GM12875 (cell line): ENCODE measurements at regions not wholly inside any gene's neighbourhood (a gene's known extent, or its start where the extent isn't known, plus 50 kb on each side); places are given as distances from the start of the nearest gene placed in this dataset.

ENCODE experiments used
- H3K4me3 ChIP-seq: one replicate; pipeline ENCODE4 v1.5.1; 2011; ENCODE audit warnings: low read depth, low read length, control low read depth
- CTCF ChIP-seq: IDR thresholded peaks from 2 replicates; pipeline ENCODE4 v1.5.1; 2011; ENCODE audit warnings: low read depth, mild to moderate bottlenecking, control low read depth, inconsistent platforms, low read length, moderate library complexity, borderline replicate concordance; ENCODE audit not compliant: insufficient read depth

DNA sequence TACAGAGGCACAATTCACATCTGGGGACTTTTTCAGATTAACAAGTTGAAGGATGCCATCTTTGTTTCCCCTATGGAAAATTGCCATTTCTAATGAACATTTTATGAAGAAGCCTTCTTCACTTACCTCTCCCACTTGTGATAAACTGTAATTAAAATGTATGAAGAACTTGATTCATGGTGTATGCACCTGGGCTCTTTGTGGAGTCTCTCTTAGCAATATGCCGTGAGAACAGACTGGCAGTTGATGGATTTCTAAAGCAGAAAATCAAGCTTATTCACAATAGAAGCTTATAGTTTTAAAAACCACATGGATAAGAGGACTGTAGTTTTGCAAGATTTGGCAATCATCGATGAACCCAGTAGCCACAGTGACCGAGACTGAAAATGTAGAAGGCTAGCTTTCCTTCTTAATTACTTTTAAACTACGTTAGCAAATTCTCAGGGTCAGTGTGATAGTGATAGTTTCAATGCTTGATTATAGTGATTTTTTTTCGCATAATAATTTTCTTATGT lies 270.6 kb downstream of the PRL start:
- TF ChIP-seq CTCF = no peak
- H3K4me3 ChIP-seq = no peak overlapping the region

GRCh38 chr6:22027040-22027725 lies 269.7 kb downstream of the PRL start:
- no peak for TF ChIP-seq CTCF
- no peak overlapping the region for H3K4me3 ChIP-seq

DNA sequence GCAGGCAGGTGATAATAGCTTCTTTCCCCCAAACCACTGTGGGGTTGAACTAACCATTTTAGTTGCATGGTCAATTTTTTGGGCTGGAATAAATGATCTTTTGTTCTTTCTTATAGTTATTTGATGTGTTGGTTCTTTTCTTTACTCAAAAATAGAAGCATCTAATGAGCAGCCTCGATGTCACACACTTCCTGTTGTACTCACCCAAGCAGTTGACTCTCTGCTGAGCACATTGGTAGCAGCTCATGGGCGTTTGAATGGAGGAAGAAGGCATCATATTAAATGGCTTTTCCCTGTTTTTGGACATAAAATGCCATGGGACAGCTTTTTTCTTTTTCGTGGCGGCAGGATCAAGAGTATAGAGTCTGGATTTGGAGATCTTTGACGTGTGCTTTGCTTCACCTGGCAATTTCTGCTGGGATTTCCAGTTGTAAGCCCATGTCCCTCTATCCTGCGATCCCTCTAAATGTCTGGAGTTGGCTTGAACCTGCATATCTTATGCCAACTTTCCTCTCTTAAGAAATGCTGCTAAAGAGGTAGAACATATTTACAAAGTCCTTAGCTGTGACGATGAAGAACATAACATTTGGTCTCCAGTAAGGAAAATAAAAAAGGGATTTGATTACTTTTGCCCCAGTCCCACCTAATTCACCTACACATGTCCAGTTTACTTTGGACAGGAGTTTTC lies 268.3 kb downstream of the PRL start:
- H3K4me3 ChIP-seq = no peak overlapping the region
- no peak for TF ChIP-seq CTCF

DNA sequence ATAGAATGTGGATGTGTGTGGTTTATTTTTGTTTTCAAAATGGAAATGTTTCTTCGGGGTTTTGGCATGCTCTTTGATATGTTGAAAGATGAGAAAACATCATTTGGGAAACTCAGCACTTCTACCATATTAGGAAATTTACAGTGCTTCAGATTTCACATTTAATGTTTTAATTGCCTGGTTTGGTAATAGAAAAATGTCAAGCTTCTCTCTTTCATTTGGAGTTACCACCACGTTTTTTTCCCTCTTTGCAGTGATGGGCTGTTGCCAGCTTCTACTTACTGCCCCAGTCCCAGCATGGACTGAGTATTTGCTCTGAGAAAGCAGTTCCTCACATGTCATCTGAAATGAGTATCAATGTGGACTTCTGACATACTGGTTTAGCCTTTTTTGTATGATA lies 267.7 kb downstream of the PRL start:
- H3K4me3 ChIP-seq = no peak overlapping the region
- no peak for TF ChIP-seq CTCF

DNA sequence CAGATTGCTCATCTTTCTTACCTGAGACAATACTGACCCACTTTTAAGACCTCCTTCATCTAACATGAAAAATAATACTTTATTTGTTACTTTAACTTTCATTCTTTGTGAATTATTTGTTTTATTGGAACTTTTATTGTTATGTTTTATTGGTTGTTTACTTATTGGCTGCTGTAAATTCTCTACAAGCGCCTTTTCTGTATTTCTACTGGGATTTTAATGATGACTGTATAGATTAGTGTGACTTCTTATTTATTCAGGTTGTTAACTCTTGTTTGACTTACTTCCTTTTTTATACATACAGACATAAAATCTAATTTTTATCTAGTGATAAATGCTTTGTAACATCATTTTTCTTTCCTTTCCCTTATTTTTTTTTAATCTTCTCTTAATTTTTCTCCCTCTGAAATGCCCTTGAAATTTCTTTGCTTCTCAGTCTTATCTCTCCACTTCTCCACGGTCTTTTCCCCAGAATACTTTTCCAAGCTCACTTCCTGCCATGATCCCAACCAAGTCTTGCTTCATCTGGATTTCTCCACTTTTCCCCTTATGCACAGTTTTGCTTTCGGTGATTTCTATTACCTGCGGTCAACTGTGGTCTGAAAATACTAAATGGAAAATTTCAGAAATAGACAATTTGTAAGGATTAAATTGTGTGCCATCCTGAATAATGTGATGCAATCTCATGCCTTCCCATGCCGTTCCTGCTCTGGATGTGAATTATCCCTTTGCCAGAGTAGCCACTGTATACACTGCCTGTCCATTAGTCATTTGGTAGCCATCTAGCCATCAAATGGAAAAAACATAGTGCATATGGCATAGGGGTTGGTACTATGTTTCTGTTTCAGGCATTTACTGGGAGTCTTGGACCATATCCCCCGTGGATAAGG lies 265.9 kb downstream of the PRL start:
- no peak overlapping the region for H3K4me3 ChIP-seq
- TF ChIP-seq CTCF = no peak

GRCh38 chr6:22035690-22036089 lies 261.1 kb downstream of the PRL start:
- no peak for TF ChIP-seq CTCF
- no peak overlapping the region for H3K4me3 ChIP-seq
